CD8-positive, alpha-beta memory T cell (primary cell): ENCODE measurements at regions not wholly inside any gene's neighbourhood (a gene's known extent, or its start where the extent isn't known, plus 50 kb on each side); places are given as distances from the start of the nearest gene placed in this dataset.
"Not testable (repeated sequence)": the region's sequence is repeated elsewhere in the genome, so short reads cannot be mapped to it uniquely, and the experiment has no call there.

ENCODE experiments used
- CTCF ChIA-PET: fragments of 350-600 bp; sonication (Branson Sonifier 250); formaldehyde crosslinking; loops from one replicate; lab custom pipeline; 2021; ENCODE audit warnings: antibody characterized with exemption; lab: Charles Lee
- POLR2A ChIA-PET: fragments of 350-600 bp; sonication (Branson Sonifier 250); formaldehyde crosslinking; loops from one replicate; lab custom pipeline; 2021; ENCODE audit warnings: antibody characterized with exemption; lab: Charles Lee
- DNase-seq, 5 donors: peaks; one replicate each; pipeline versions ENCODE4 v3.0.0 to v3.0.0-alpha.2; 2020 to 2022; ENCODE audit warnings: mixed read lengths in 1 of 5
- H3K27ac ChIP-seq: one replicate; pipeline ENCODE4 v1.7.0; 2013; ENCODE audit warnings: low read depth, mild to moderate bottlenecking, low read length, moderate library complexity
- H3K27me3 ChIP-seq: 2 replicates; pipeline ENCODE4 v1.7.0; 2013; ENCODE audit warnings: low read length, mild to moderate bottlenecking; ENCODE audit not compliant: insufficient read depth, poor library complexity, severe bottlenecking
- H3K36me3 ChIP-seq: 2 replicates; pipeline ENCODE4 v1.7.0; 2013; ENCODE audit warnings: mild to moderate bottlenecking, low read length, moderate library complexity; ENCODE audit not compliant: insufficient read depth
- H3K4me1 ChIP-seq: 2 replicates; pipeline ENCODE4 v1.7.0; 2013; ENCODE audit warnings: mild to moderate bottlenecking, low read length, moderate library complexity; ENCODE audit not compliant: insufficient read depth
- H3K4me3 ChIP-seq: 2 replicates; pipeline ENCODE4 v1.7.0; 2013; ENCODE audit warnings: mild to moderate bottlenecking, low read length
- H3K9me3 ChIP-seq: 2 replicates; pipeline ENCODE4 v1.7.0; 2013; ENCODE audit warnings: mild to moderate bottlenecking, low read length
- H3K27ac Mint-ChIP-seq, 8 donors: one replicate each; pipeline ENCODE4 v1.8.0; 2020 to 2021; ENCODE audit warnings: mixed read lengths in 8 of 8, mild to moderate bottlenecking in 6 of 8, inconsistent platforms in 3 of 8, moderate library complexity in 3 of 8
- H3K27me3 Mint-ChIP-seq, 2 donors: one replicate each; pipeline ENCODE4 v1.8.0; 2020 to 2021; ENCODE audit warnings: mixed read lengths in 2 of 2, mild to moderate bottlenecking in 1 of 2, moderate library complexity in 1 of 2
- H3K36me3 Mint-ChIP-seq, 3 donors: one replicate each; pipeline ENCODE4 v1.8.0; 2020 to 2021; ENCODE audit warnings: mixed read lengths in 3 of 3, inconsistent platforms in 1 of 3, mild to moderate bottlenecking in 1 of 3
- H3K4me1 Mint-ChIP-seq, 3 donors: one replicate each; pipeline ENCODE4 v1.8.0; 2020 to 2021; ENCODE audit warnings: mixed read lengths in 3 of 3, inconsistent platforms in 1 of 3, mild to moderate bottlenecking in 1 of 3
- H3K4me3 Mint-ChIP-seq, 7 donors: one replicate each; pipeline ENCODE4 v1.8.0; 2020 to 2021; ENCODE audit warnings: mixed read lengths in 7 of 7, mild to moderate bottlenecking in 6 of 7, moderate library complexity in 4 of 7, inconsistent platforms in 2 of 7
- H3K9me3 Mint-ChIP-seq, 5 donors: one replicate each; pipeline ENCODE4 v1.8.0; 2020 to 2022; ENCODE audit warnings: mixed read lengths in 5 of 5, mild to moderate bottlenecking in 3 of 5, moderate library complexity in 2 of 5, inconsistent platforms in 1 of 5

- peaks cover 69 to 81% (median 76%) of the 10 kb centered on the region in 3 donors for H3K4me1 Mint-ChIP-seq
- H3K27ac ChIP-seq = peak overlapping the region; percentile 49
Measured at GRCh38 chr10:11403646-11404045, 207.8 kb downstream of the USP6NL start.

GRCh38 chr10:11403116-11403515 lies 208.3 kb downstream of the USP6NL start:
- peak overlapping the region; percentile 49 for H3K27ac ChIP-seq
- Mint-ChIP-seq H3K4me1 (peaks cover 66 to 82% (median 76%) of the 10 kb centered on the region in 3 donors), H3K27ac (peak overlapping the region; percentile 74 to 100 (median 96)), H3K36me3 (peaks cover 0 to 7% (median 0%) of the 10 kb centered on the region in 3 donors), H3K4me3 (peak overlapping the region; percentile 34 to 90 (median 80)), H3K27me3 (peaks cover 0 to 2% of the 10 kb centered on the region in 2 donors), H3K9me3 (peaks cover 0 to 5% (median 2%) of the 10 kb centered on the region in 5 donors)
- no peaks in the 10 kb centered on the region for H3K36me3 ChIP-seq
- peak overlapping the region; percentile 45 for H3K4me3 ChIP-seq
- H3K9me3 ChIP-seq = no peaks in the 10 kb centered on the region
- CTCF ChIA-PET = no interaction called here
- H3K27me3 ChIP-seq = no peaks in the 10 kb centered on the region
- DNase-seq = peak; percentile 31 to 81 (median 79)
- peaks cover 57% of the 10 kb centered on the region for H3K4me1 ChIP-seq
- POLR2A ChIA-PET = interaction anchor here (0.6 kb wide), 1 partner anchor 1702 kb away, joined by 7 read pairs; no protein-coding TSS in a partner anchor

More at GRCh38 chr10:11403646-11404045, 207.8 kb downstream of the USP6NL start:
- H3K9me3 Mint-ChIP-seq, POLR2A ChIA-PET, CTCF ChIA-PET, H3K36me3 Mint-ChIP-seq, H3K27me3 ChIP-seq, H3K36me3 ChIP-seq, DNase-seq, H3K9me3 ChIP-seq, H3K27me3 Mint-ChIP-seq, H3K4me3 ChIP-seq: not testable (repeated sequence)
- Mint-ChIP-seq H3K27ac (peak overlapping the region; percentile 74 to 100 (median 96)), H3K4me3 (peak overlapping the region in 6 of 7 donors; percentile 55 to 90 (median 80))
- H3K4me1 ChIP-seq = peaks cover 62% of the 10 kb centered on the region

- Mint-ChIP-seq H3K9me3 (peaks cover 0 to 5% (median 2%) of the 10 kb centered on the region in 5 donors), H3K36me3 (peaks cover 0 to 4% (median 0%) of the 10 kb centered on the region in 3 donors), H3K27ac (peak overlapping the region; percentile 59 to 100 (median 96)), H3K4me3 (peak overlapping the region in 6 of 7 donors; percentile 21 to 83 (median 74)), H3K4me1 (peaks cover 59 to 74% (median 69%) of the 10 kb centered on the region in 3 donors), H3K27me3 (peaks cover 0 to 2% of the 10 kb centered on the region in 2 donors)
- no peaks in the 10 kb centered on the region for H3K9me3 ChIP-seq
- H3K36me3 ChIP-seq = no peaks in the 10 kb centered on the region
- CTCF ChIA-PET = no interaction called here
- no peaks in the 10 kb centered on the region for H3K27me3 ChIP-seq
- peak overlapping the region; percentile 4 for H3K4me3 ChIP-seq
- POLR2A ChIA-PET = no interaction called here
- DNase-seq = no peak
- H3K27ac ChIP-seq = no peak overlapping the region
- H3K4me1 ChIP-seq = peaks cover 50% of the 10 kb centered on the region
Measured at GRCh38 chr10:11402392-11402791, 209.1 kb downstream of the USP6NL start.

GRCh38 chr10:11401264-11402235 lies 209.9 kb downstream of the USP6NL start:
- POLR2A ChIA-PET = no interaction called here
- H3K4me3 ChIP-seq = peak overlapping the region; percentile 4

GRCh38 chr10:11397980-11398580 lies 213.4 kb downstream of the USP6NL start:
- peaks cover 38 to 52% (median 38%) of the 10 kb centered on the region in 3 donors for H3K4me1 Mint-ChIP-seq
- POLR2A ChIA-PET = no interaction called here
- Histone ChIP-seq H3K4me3 (no peak overlapping the region), H3K9me3 (no peaks in the 10 kb centered on the region), H3K36me3 (no peaks in the 10 kb centered on the region), H3K4me1 (peaks cover 26% of the 10 kb centered on the region), H3K27me3 (no peaks in the 10 kb centered on the region), H3K27ac (no peak overlapping the region)
- DNase-seq = no peak
- CTCF ChIA-PET = no interaction called here
- H3K27me3 Mint-ChIP-seq = no peaks in the 10 kb centered on the region
- no peak overlapping the region for H3K4me3 Mint-ChIP-seq
- H3K9me3 Mint-ChIP-seq = peaks cover 0 to 2% (median 0%) of the 10 kb centered on the region in 5 donors
- peak overlapping the region in 4 of 8 donors; percentile 24 to 61 (median 40) for H3K27ac Mint-ChIP-seq
- H3K36me3 Mint-ChIP-seq = peaks cover 0 to 4% (median 1%) of the 10 kb centered on the region in 3 donors

More at GRCh38 chr10:11401264-11402235, 209.9 kb downstream of the USP6NL start:
- H3K36me3 ChIP-seq = no peaks in the 10 kb centered on the region
- H3K4me1 ChIP-seq = peaks cover 44% of the 10 kb centered on the region
- peaks cover 0 to 2% of the 10 kb centered on the region in 2 donors for H3K27me3 Mint-ChIP-seq
- no peaks in the 10 kb centered on the region for H3K27me3 ChIP-seq
- peaks cover 51 to 66% (median 60%) of the 10 kb centered on the region in 3 donors for H3K4me1 Mint-ChIP-seq
- peak in 1 of 5 donors; percentile 18 for DNase-seq
- peaks cover 0 to 5% (median 2%) of the 10 kb centered on the region in 5 donors for H3K9me3 Mint-ChIP-seq
- peaks cover 0 to 3% (median 0%) of the 10 kb centered on the region in 3 donors for H3K36me3 Mint-ChIP-seq
- peak overlapping the region in 6 of 7 donors; percentile 21 to 83 (median 68) for H3K4me3 Mint-ChIP-seq
- H3K27ac ChIP-seq = no peak overlapping the region
- H3K27ac Mint-ChIP-seq = peak overlapping the region; percentile 59 to 100 (median 96)
- CTCF ChIA-PET = no interaction called here
- H3K9me3 ChIP-seq = no peaks in the 10 kb centered on the region

GRCh38 chr10:11397077-11397965 lies 214.1 kb downstream of the USP6NL start:
- H3K36me3 Mint-ChIP-seq = peaks cover 0 to 10% (median 1%) of the 10 kb centered on the region in 3 donors
- H3K4me3 Mint-ChIP-seq = no peak overlapping the region
- CTCF ChIA-PET = no interaction called here
- DNase-seq = no peak
- peaks cover 0 to 1% (median 0%) of the 10 kb centered on the region in 5 donors for H3K9me3 Mint-ChIP-seq
- H3K4me1 ChIP-seq = peaks cover 19% of the 10 kb centered on the region
- POLR2A ChIA-PET = no interaction called here
- no peak overlapping the region for H3K27ac ChIP-seq
- no peaks in the 10 kb centered on the region for H3K27me3 ChIP-seq
- H3K9me3 ChIP-seq = no peaks in the 10 kb centered on the region
- H3K36me3 ChIP-seq = no peaks in the 10 kb centered on the region
- no peak overlapping the region for H3K4me3 ChIP-seq
- H3K27me3 Mint-ChIP-seq = no peaks in the 10 kb centered on the region
- H3K27ac Mint-ChIP-seq = peak overlapping the region in 1 of 8 donors; percentile 61
- H3K4me1 Mint-ChIP-seq = peaks cover 30 to 44% (median 30%) of the 10 kb centered on the region in 3 donors

- Mint-ChIP-seq H3K27me3 (no peaks in the 10 kb centered on the region), H3K4me3 (no peak overlapping the region), H3K9me3 (no peaks in the 10 kb centered on the region), H3K36me3 (peaks cover 0 to 8% (median 1%) of the 10 kb centered on the region in 3 donors), H3K4me1 (peaks cover 21 to 35% (median 21%) of the 10 kb centered on the region in 3 donors), H3K27ac (no peak overlapping the region)
- Histone ChIP-seq H3K9me3 (no peaks in the 10 kb centered on the region), H3K36me3 (no peaks in the 10 kb centered on the region), H3K4me3 (no peak overlapping the region), H3K27me3 (no peaks in the 10 kb centered on the region), H3K4me1 (peaks cover 10% of the 10 kb centered on the region), H3K27ac (no peak overlapping the region)
- ChIA-PET POLR2A (no interaction called here), CTCF (interaction anchor here (1.1 kb wide), 1 partner anchor 17 kb away, joined by 3 read pairs; no protein-coding TSS in a partner anchor)
- DNase-seq = no peak
Measured at GRCh38 chr10:11396311-11396955, 215.0 kb downstream of the USP6NL start.
